CD14-positive monocyte (primary cell): ENCODE measurements at regions not wholly inside any gene's neighbourhood (a gene's known extent, or its start where the extent isn't known, plus 50 kb on each side); places are given as distances from the start of the nearest gene placed in this dataset.

Source experiments
- DNase-seq, 3 donors: peaks; one replicate each; pipeline ENCODE4 v3.0.0-alpha.2; 2011 to 2022
- H2AFZ ChIP-seq: 2 replicates; pipeline ENCODE4 v1.6.0; 2012; ENCODE audit warnings: mild to moderate bottlenecking, low read depth, low read length, inconsistent platforms; ENCODE audit not compliant: insufficient read depth, poor library complexity, severe bottlenecking
- H3K27ac ChIP-seq, 2 donors: 1 replicate in 1 of 2; 2 replicates in 1 of 2; pipeline ENCODE4 v1.5.1; 2012 to 2013; ENCODE audit warnings: low read length in 2 of 2, control low read depth in 1 of 2, inconsistent platforms in 1 of 2, low read depth in 1 of 2, mild to moderate bottlenecking in 1 of 2
- H3K27me3 ChIP-seq, 2 donors: one replicate each; pipeline versions ENCODE4 v1.6.0 to v1.6.1; 2011 to 2013; ENCODE audit warnings: low read length in 2 of 2; ENCODE audit not compliant: control insufficient read depth in 2 of 2, insufficient read depth in 2 of 2
- H3K36me3 ChIP-seq, 2 donors: replicated peaks in 1 of 2; 1 replicate in 1 of 2; 2 replicates in 1 of 2; pipeline versions ENCODE4 v1.5.1 to v1.6.1; 2012 to 2013; ENCODE audit warnings: low read length in 2 of 2, control low read depth in 1 of 2, inconsistent platforms in 1 of 2, mild to moderate bottlenecking in 1 of 2; ENCODE audit not compliant: insufficient read depth in 2 of 2, control insufficient read depth in 1 of 2
- H3K4me1 ChIP-seq, 2 donors: 1 replicate in 1 of 2; 2 replicates in 1 of 2; pipeline versions ENCODE4 v1.5.1 to v1.6.1; 2012 to 2013; ENCODE audit warnings: low read length in 2 of 2, control low read depth in 1 of 2, inconsistent platforms in 1 of 2, mild to moderate bottlenecking in 1 of 2, moderate library complexity in 1 of 2; ENCODE audit not compliant: insufficient read depth in 2 of 2, control insufficient read depth in 1 of 2
- H3K4me2 ChIP-seq: replicated peaks from 2 replicates; pipeline ENCODE3; 2012; ENCODE audit warnings: low read length, moderate library complexity, mild to moderate bottlenecking; ENCODE audit not compliant: poor library complexity, severe bottlenecking; ENCODE audit errors: extremely low read depth
- H3K4me3 ChIP-seq, 3 experiments: fragments of 200-600 bp in 1 of 3; sonication (generic) in 1 of 3; replicated peaks in 1 of 3; 1 replicate in 2 of 3; 2 replicates in 1 of 3; pipeline ENCODE4 v1.5.1; 2011 to 2013; ENCODE audit warnings: low read length in 3 of 3, mild to moderate bottlenecking in 3 of 3, control low read depth in 2 of 3, low read depth in 2 of 3, inconsistent platforms in 1 of 3, moderate library complexity in 1 of 3
- H3K79me2 ChIP-seq: 2 replicates; pipeline ENCODE4 v1.6.0; 2012; ENCODE audit warnings: mild to moderate bottlenecking, control low read depth, inconsistent platforms, low read length, moderate library complexity; ENCODE audit not compliant: insufficient read depth
- H3K9ac ChIP-seq: 2 replicates; pipeline ENCODE4 v1.6.0; 2017; ENCODE audit warnings: low read length, mild to moderate bottlenecking; ENCODE audit not compliant: insufficient read depth, poor library complexity, severe bottlenecking
- H3K9me3 ChIP-seq, 2 donors: replicated peaks in 1 of 2; 1 replicate in 1 of 2; 2 replicates in 1 of 2; pipeline versions ENCODE4 v1.5.1 to v1.6.1; 2012 to 2013; ENCODE audit warnings: low read length in 2 of 2, control low read depth in 1 of 2; ENCODE audit not compliant: control insufficient read depth in 1 of 2, insufficient read depth in 1 of 2
- H4K20me1 ChIP-seq: 2 replicates; pipeline ENCODE4 v1.6.0; 2012; ENCODE audit warnings: mild to moderate bottlenecking, low read length, control low read depth, moderate library complexity; ENCODE audit not compliant: insufficient read depth
- H3K27ac Mint-ChIP-seq, 7 donors: one replicate each; pipeline ENCODE4 v1.8.0; 2020; ENCODE audit warnings: mild to moderate bottlenecking in 7 of 7, mixed read lengths in 7 of 7, moderate library complexity in 6 of 7, inconsistent platforms in 2 of 7
- H3K27me3 Mint-ChIP-seq, 3 donors: one replicate each; pipeline ENCODE4 v1.8.0; 2021 to 2022; ENCODE audit warnings: low read depth in 3 of 3, mild to moderate bottlenecking in 3 of 3, mixed read lengths in 3 of 3, moderate library complexity in 3 of 3, inconsistent platforms in 1 of 3
- H3K36me3 Mint-ChIP-seq, 2 donors: one replicate each; pipeline ENCODE4 v1.8.0; 2020; ENCODE audit warnings: mixed read lengths in 2 of 2, inconsistent platforms in 1 of 2, mild to moderate bottlenecking in 1 of 2
- H3K4me1 Mint-ChIP-seq: one replicate; pipeline ENCODE4 v1.8.0; 2020; ENCODE audit warnings: mild to moderate bottlenecking, mixed read lengths
- H3K4me3 Mint-ChIP-seq, 2 donors: one replicate each; pipeline ENCODE4 v1.8.0; 2020; ENCODE audit warnings: mild to moderate bottlenecking in 2 of 2, mixed read lengths in 2 of 2, moderate library complexity in 1 of 2
- H3K9me3 Mint-ChIP-seq, 7 donors: one replicate each; pipeline ENCODE4 v1.8.0; 2020 to 2022; ENCODE audit warnings: mixed read lengths in 7 of 7, mild to moderate bottlenecking in 6 of 7, moderate library complexity in 6 of 7, inconsistent platforms in 2 of 7
- WGBS: methylation state at CpG from one replicate; pipeline ENCODE4 v1.1.5; 2013; ENCODE audit warnings: missing lambda C conversion rate; ENCODE audit not compliant: insufficient coverage; 5-methylcytosine and 5-hydroxymethylcytosine counted together
- intact Hi-C, 2 donors: fragments of 100-400 bp; cut with micrococcal nuclease; formaldehyde crosslinking; loops; one replicate each; pipeline versions ENCODE4 v1.15.0 to v1.15.1; 2023
- TF ChIP-seq, protein P1 (sequence below): fragments of 200-600 bp; IDR thresholded peaks from one replicate; pipeline ENCODE4 v1.8.0; 2022; ENCODE audit warnings: antibody characterized with exemption, mild to moderate bottlenecking

DNA sequence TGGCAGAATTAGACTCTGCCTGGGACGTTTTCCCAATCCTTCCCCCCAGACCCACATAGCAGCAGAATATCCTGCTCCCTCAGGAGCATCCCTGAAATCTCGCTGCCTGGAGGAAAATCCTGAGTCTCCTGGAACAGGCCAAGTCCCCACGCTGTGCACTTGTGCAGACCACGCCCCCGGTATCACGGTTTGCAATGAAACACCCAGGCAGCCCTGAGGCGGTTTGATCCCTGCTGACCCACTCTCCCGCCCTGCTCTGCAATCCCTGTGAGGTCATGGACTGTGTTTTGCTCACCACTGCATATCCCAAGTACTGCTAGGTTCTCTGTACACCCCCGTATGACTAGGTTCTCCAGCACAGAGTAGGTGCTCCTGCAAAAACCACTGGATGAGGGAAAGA lies 411.8 kb upstream of the MGMT start:
- intact Hi-C loops: no loop called here
- Histone ChIP-seq H3K4me2 (no peak overlapping the region), H3K27ac (no peak overlapping the region), H3K9ac (no peak overlapping the region), H2AFZ (no peak overlapping the region), H4K20me1 (no peaks in the 10 kb centered on the region), H3K27me3 (no peaks in the 10 kb centered on the region), H3K9me3 (no peaks in the 10 kb centered on the region), H3K4me3 (no peak overlapping the region), H3K36me3 (no peaks in the 10 kb centered on the region), H3K79me2 (no peaks in the 10 kb centered on the region), H3K4me1 (no peaks in the 10 kb centered on the region)
- Mint-ChIP-seq H3K27me3 (peaks cover 8 to 15% (median 10%) of the 10 kb centered on the region in 3 donors), H3K4me1 (no peaks in the 10 kb centered on the region), H3K27ac (peak overlapping the region in 1 of 7 donors; percentile 14), H3K36me3 (no peaks in the 10 kb centered on the region), H3K9me3 (peaks cover 0 to 5% (median 0%) of the 10 kb centered on the region in 7 donors), H3K4me3 (no peak overlapping the region)
- DNase-seq: no peak
- TF ChIP-seq, protein P1, sequence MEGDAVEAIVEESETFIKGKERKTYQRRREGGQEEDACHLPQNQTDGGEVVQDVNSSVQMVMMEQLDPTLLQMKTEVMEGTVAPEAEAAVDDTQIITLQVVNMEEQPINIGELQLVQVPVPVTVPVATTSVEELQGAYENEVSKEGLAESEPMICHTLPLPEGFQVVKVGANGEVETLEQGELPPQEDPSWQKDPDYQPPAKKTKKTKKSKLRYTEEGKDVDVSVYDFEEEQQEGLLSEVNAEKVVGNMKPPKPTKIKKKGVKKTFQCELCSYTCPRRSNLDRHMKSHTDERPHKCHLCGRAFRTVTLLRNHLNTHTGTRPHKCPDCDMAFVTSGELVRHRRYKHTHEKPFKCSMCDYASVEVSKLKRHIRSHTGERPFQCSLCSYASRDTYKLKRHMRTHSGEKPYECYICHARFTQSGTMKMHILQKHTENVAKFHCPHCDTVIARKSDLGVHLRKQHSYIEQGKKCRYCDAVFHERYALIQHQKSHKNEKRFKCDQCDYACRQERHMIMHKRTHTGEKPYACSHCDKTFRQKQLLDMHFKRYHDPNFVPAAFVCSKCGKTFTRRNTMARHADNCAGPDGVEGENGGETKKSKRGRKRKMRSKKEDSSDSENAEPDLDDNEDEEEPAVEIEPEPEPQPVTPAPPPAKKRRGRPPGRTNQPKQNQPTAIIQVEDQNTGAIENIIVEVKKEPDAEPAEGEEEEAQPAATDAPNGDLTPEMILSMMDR: no peak
- WGBS: 94% methylated on average over 8 of the region's 9 CpGs

DNA sequence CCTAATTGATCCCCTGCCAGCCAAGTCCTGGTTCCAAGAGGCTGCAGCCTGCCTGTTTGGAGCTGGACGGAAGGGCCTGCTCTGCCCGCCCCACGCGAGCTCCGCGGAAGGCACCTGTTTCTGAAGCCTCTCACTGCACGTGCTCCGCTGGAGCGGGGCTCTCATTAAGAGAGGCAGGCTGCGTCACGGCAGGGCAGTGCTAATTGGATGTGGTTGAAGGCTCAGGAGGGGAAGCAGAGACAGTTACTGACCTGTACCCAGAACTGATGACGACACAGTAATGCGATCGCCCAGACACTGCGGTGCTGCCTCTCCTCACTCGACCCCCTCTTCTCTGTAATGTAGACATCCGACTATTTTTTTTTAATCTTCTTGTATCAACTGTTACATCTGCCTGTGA lies 411.1 kb upstream of the MGMT start:
- Histone ChIP-seq H3K36me3 (no peaks in the 10 kb centered on the region), H3K27me3 (no peaks in the 10 kb centered on the region), H3K4me2 (no peak overlapping the region), H3K27ac (no peak overlapping the region), H4K20me1 (no peaks in the 10 kb centered on the region), H3K9me3 (no peaks in the 10 kb centered on the region), H3K79me2 (no peaks in the 10 kb centered on the region), H3K4me3 (no peak overlapping the region), H3K9ac (no peak overlapping the region), H2AFZ (no peak overlapping the region), H3K4me1 (no peaks in the 10 kb centered on the region)
- no peak overlapping the region for H3K27ac Mint-ChIP-seq
- TF ChIP-seq, protein P1: no peak
- DNase-seq: no peak
- H3K36me3 Mint-ChIP-seq: no peaks in the 10 kb centered on the region
- WGBS: 94% methylated on average over 11 of the region's 17 CpGs
- peaks cover 0 to 5% (median 0%) of the 10 kb centered on the region in 7 donors for H3K9me3 Mint-ChIP-seq
- H3K4me3 Mint-ChIP-seq: no peak overlapping the region
- intact Hi-C loops: no loop called here
- no peaks in the 10 kb centered on the region for H3K4me1 Mint-ChIP-seq
- H3K27me3 Mint-ChIP-seq: peaks cover 8 to 15% (median 9%) of the 10 kb centered on the region in 3 donors
